ENCODE measurements at regions not wholly inside any gene's neighbourhood (a gene's known extent, or its start where the extent isn't known, plus 50 kb on each side); places are given as distances from the start of the nearest gene placed in this dataset.

DNA sequence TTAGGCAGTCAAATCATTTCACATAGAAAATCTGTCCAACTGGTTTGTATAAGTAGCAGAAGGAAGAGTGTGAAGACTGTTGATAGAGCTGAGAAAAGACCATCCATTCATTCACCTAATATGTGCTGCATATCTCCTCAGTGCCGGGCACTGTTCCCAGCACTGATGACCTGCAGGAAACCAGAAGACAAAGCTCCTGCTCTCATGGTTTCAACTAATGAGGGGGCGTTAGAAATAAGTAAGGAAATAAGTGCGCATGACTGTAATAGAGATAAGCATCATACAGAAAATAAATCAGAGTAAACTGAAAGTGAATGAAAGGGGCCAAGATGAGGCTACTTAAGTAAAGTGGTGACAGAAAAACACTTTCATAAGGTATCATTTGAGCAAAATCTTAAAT lies 427.5 kb upstream of the CDH20 start:
- H3K9ac ChIP-seq (ENCODE audit: extremely low read depth, low read length, poor library complexity, severe bottlenecking): no peak overlapping the region
- no peaks in the 10 kb centered on the region for H3K4me1 ChIP-seq (ENCODE audit: control insufficient read depth, insufficient read depth, low read length)
- H3K4me3 ChIP-seq (ENCODE audit: low read length): no peak overlapping the region
- Mint-ChIP-seq H3K36me3 (ENCODE audit: low read depth) (no peaks in the 10 kb centered on the region), H3K4me3 (no peak overlapping the region), H3K9me3 (no peaks in the 10 kb centered on the region), H3K27ac (no peak overlapping the region), H3K4me1 (no peaks in the 10 kb centered on the region), H3K27me3 (ENCODE audit: insufficient read depth) (no peaks in the 10 kb centered on the region)
- H3K27ac ChIP-seq (ENCODE audit: low read depth, low read length): no peak overlapping the region
- DNase-seq: no peak
- H3K9me3 ChIP-seq (ENCODE audit: control insufficient read depth, low read length): no peaks in the 10 kb centered on the region
- no peaks in the 10 kb centered on the region for H3K36me3 ChIP-seq (ENCODE audit: control insufficient read depth, insufficient read depth, low read length)
- WGBS, 2 experiments (ENCODE audit: insufficient coverage in 1 of 2, insufficient read length in 1 of 2): 93 to 100% methylated on average over 1 to 3 of the region's 3 CpGs
- TF ChIP-seq CTCF (conservative IDR thresholded peaks at IDR 0.05): no peak
- H3K27me3 ChIP-seq (ENCODE audit: control insufficient read depth, insufficient read depth, low read length, poor library complexity, severe bottlenecking): no peaks in the 10 kb centered on the region

DNA sequence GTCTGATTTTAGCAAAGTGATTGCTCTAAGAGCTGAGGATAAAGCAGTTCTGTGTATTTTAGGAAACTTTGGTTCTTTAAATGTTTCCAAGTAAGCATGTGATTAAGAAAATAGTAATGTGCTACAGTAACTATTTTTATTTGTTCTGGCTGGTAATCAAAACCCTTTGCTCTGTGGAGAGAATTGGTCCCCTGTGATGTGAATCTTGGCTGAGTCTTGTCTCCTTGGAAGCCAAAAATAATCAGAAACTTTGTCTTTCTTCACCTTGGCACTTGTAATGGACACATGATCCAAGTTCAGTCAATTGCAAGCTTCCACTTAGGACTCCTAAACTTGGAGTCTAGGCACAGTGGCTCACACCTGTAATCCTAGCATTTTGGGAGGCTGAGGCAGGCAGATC lies 422.7 kb upstream of the CDH20 start:
- Histone ChIP-seq H3K36me3 (ENCODE audit: control insufficient read depth, insufficient read depth, low read length) (no peaks in the 10 kb centered on the region), H3K27ac (ENCODE audit: low read depth, low read length) (no peak overlapping the region), H3K27me3 (ENCODE audit: control insufficient read depth, insufficient read depth, low read length, poor library complexity, severe bottlenecking) (no peaks in the 10 kb centered on the region), H3K9ac (ENCODE audit: extremely low read depth, low read length, poor library complexity, severe bottlenecking) (no peak overlapping the region), H3K4me1 (ENCODE audit: control insufficient read depth, insufficient read depth, low read length) (no peaks in the 10 kb centered on the region), H3K9me3 (ENCODE audit: control insufficient read depth, low read length) (no peaks in the 10 kb centered on the region), H3K4me3 (ENCODE audit: low read length) (no peak overlapping the region)
- no peak for DNase-seq
- Mint-ChIP-seq H3K4me1 (peaks cover 18% of the 10 kb centered on the region), H3K4me3 (no peak overlapping the region), H3K27ac (no peak overlapping the region), H3K27me3 (ENCODE audit: insufficient read depth) (no peaks in the 10 kb centered on the region), H3K36me3 (ENCODE audit: low read depth) (no peaks in the 10 kb centered on the region), H3K9me3 (no peaks in the 10 kb centered on the region)
- no peak for TF ChIP-seq CTCF (conservative IDR thresholded peaks at IDR 0.05)

DNA sequence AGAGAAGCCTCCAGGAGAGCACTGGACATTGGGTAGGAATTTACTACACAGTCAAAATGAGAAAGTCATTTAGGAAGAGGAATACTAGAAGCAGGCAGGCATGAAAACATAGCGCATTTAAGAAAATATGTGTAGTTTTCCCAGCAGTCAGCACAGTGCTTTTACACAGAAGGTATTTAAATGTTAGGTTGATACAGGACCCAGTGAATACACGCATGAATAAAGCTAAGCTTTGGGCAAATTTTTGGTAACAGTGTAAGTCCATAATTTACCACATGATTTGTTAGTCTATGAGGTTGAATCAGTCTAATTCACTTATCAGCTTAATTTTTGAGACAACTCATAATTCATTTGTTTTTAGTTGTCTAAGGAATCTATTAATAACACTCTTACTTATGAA lies 421.7 kb upstream of the CDH20 start:
- H3K4me1 ChIP-seq (ENCODE audit: control insufficient read depth, insufficient read depth, low read length): no peaks in the 10 kb centered on the region
- no peak for DNase-seq
- H3K9me3 ChIP-seq (ENCODE audit: control insufficient read depth, low read length): no peaks in the 10 kb centered on the region
- H3K9me3 Mint-ChIP-seq: peaks cover 4% of the 10 kb centered on the region
- 91 to 94% methylated on average over 2 of the region's 2 CpGs for WGBS, 2 experiments (ENCODE audit: insufficient coverage in 1 of 2, insufficient read length in 1 of 2)
- no peaks in the 10 kb centered on the region for H3K36me3 ChIP-seq (ENCODE audit: control insufficient read depth, insufficient read depth, low read length)
- no peak overlapping the region for H3K4me3 ChIP-seq (ENCODE audit: low read length)
- H3K36me3 Mint-ChIP-seq (ENCODE audit: low read depth): peaks cover 2% of the 10 kb centered on the region
- H3K27ac Mint-ChIP-seq: no peak overlapping the region
- H3K9ac ChIP-seq (ENCODE audit: extremely low read depth, low read length, poor library complexity, severe bottlenecking): no peak overlapping the region
- H3K4me1 Mint-ChIP-seq: peaks cover 18% of the 10 kb centered on the region
- TF ChIP-seq CTCF (conservative IDR thresholded peaks at IDR 0.05): no peak
- no peak overlapping the region for H3K27ac ChIP-seq (ENCODE audit: low read depth, low read length)
- H3K27me3 Mint-ChIP-seq (ENCODE audit: insufficient read depth): no peaks in the 10 kb centered on the region
- H3K27me3 ChIP-seq (ENCODE audit: control insufficient read depth, insufficient read depth, low read length, poor library complexity, severe bottlenecking): no peaks in the 10 kb centered on the region
- H3K4me3 Mint-ChIP-seq: no peak overlapping the region
